ENCODE measurements at regions not wholly inside any gene's neighbourhood (a gene's known extent, or its start where the extent isn't known, plus 50 kb on each side); places are given as distances from the start of the nearest gene placed in this dataset.

- Histone ChIP-seq H3K4me2 (ENCODE audit: low read length, poor library complexity, severe bottlenecking) (peak overlapping the region; percentile 63), H2AFZ (ENCODE audit: low read depth, low read length) (no peak overlapping the region), H4K91ac (ENCODE audit: low read length) (no peak overlapping the region), H2AK5ac (ENCODE audit: low read length, severe bottlenecking) (no peak overlapping the region), H3K9me3 (ENCODE audit: control insufficient read depth, low read length) (no peaks in the 10 kb centered on the region), H2BK120ac (ENCODE audit: low read depth, low read length) (no peak overlapping the region), H3K4ac (ENCODE audit: low read depth in 1 of 2, low read length in 2 of 2) (no peak overlapping the region), H3K4me3 (ENCODE audit: insufficient read depth in 1 of 2, low read depth in 1 of 2, low read length in 2 of 2) (no peak overlapping the region), H3K23ac (ENCODE audit: low read length in 2 of 2) (no peak overlapping the region), H3K14ac (ENCODE audit: low read length in 2 of 2) (no peak overlapping the region), H2BK15ac (ENCODE audit: low read depth, poor library complexity, severe bottlenecking) (no peak overlapping the region), H3K36me3 (ENCODE audit: control insufficient read depth in 1 of 2, insufficient read depth in 2 of 2, low read depth in 1 of 2, low read length in 2 of 2) (no peaks in the 10 kb centered on the region), H3K18ac (ENCODE audit: low read depth in 1 of 2, low read length in 2 of 2) (no peak overlapping the region), H3K79me1 (replicated peaks; ENCODE audit: low read length, poor library complexity, severe bottlenecking) (no peaks in the 10 kb centered on the region), H2BK5ac (ENCODE audit: low read depth, low read length, poor library complexity, severe bottlenecking) (no peak overlapping the region), H3K9ac (ENCODE audit: low read length) (no peak overlapping the region), H4K8ac (ENCODE audit: low read length) (no peak overlapping the region), H3K4me1 (ENCODE audit: control insufficient read depth, insufficient read depth, low read depth, low read length) (no peaks in the 10 kb centered on the region), H3K27ac (ENCODE audit: low read length, poor library complexity, severe bottlenecking) (peak overlapping the region; percentile 87), H3K27me3 (ENCODE audit: control insufficient read depth in 1 of 2, insufficient read depth in 1 of 2, low read length in 2 of 2) (no peaks in the 10 kb centered on the region), H2BK12ac (ENCODE audit: low read length in 2 of 2) (no peak overlapping the region)
- WGBS, result 49% methylated on average over 7 of the region's 8 CpGs
- DNase-seq, result peak; percentile 16
These were observed 1210.4 kb upstream of the ACVR2A start for GRCh38 chr2:146634230-146635097.

- no peak overlapping the region for H3K9ac ChIP-seq (ENCODE audit: low read length)
These were observed 1211.7 kb upstream of the ACVR2A start for GRCh38 chr2:146633159-146633558.

GRCh38 chr2:146632707-146633106, 1212.1 kb upstream of the ACVR2A start:
- Histone ChIP-seq H3K14ac (ENCODE audit: low read length in 2 of 2) (no peak overlapping the region), H2BK15ac (ENCODE audit: low read depth, poor library complexity, severe bottlenecking) (no peak overlapping the region), H2BK5ac (ENCODE audit: low read depth, low read length, poor library complexity, severe bottlenecking) (no peak overlapping the region), H2AK5ac (ENCODE audit: low read length, severe bottlenecking) (peak overlapping the region; percentile 15), H3K4ac (ENCODE audit: low read depth in 1 of 2, low read length in 2 of 2) (no peak overlapping the region), H4K91ac (ENCODE audit: low read length) (no peak overlapping the region), H3K9ac (ENCODE audit: low read length) (no peak overlapping the region), H2AFZ (ENCODE audit: low read depth, low read length) (no peak overlapping the region), H3K18ac (ENCODE audit: low read depth in 1 of 2, low read length in 2 of 2) (no peak overlapping the region), H3K23ac (ENCODE audit: low read length in 2 of 2) (no peak overlapping the region), H3K4me3 (ENCODE audit: insufficient read depth in 1 of 2, low read depth in 1 of 2, low read length in 2 of 2) (no peak overlapping the region), H3K4me1 (ENCODE audit: control insufficient read depth, insufficient read depth, low read depth, low read length) (no peaks in the 10 kb centered on the region), H2BK12ac (ENCODE audit: low read length in 2 of 2) (no peak overlapping the region), H3K27ac (ENCODE audit: low read length, poor library complexity, severe bottlenecking) (no peak overlapping the region), H3K79me1 (replicated peaks; ENCODE audit: low read length, poor library complexity, severe bottlenecking) (no peaks in the 10 kb centered on the region), H3K27me3 (ENCODE audit: control insufficient read depth in 1 of 2, insufficient read depth in 1 of 2, low read length in 2 of 2) (no peaks in the 10 kb centered on the region), H3K36me3 (ENCODE audit: control insufficient read depth in 1 of 2, insufficient read depth in 2 of 2, low read depth in 1 of 2, low read length in 2 of 2) (no peaks in the 10 kb centered on the region), H3K9me3 (ENCODE audit: control insufficient read depth, low read length) (no peaks in the 10 kb centered on the region), H3K4me2 (ENCODE audit: low read length, poor library complexity, severe bottlenecking) (no peak overlapping the region), H2BK120ac (ENCODE audit: low read depth, low read length) (no peak overlapping the region), H4K8ac (ENCODE audit: low read length) (no peak overlapping the region)
- DNase-seq, result no peak
- no CpG with 5 or more reads among the region's 4 CpGs for WGBS

More at GRCh38 chr2:146633159-146633558, 1211.7 kb upstream of the ACVR2A start:
- Histone ChIP-seq H2BK12ac (ENCODE audit: low read length in 2 of 2) (no peak overlapping the region), H4K8ac (ENCODE audit: low read length) (no peak overlapping the region), H3K36me3 (ENCODE audit: control insufficient read depth in 1 of 2, insufficient read depth in 2 of 2, low read depth in 1 of 2, low read length in 2 of 2) (no peaks in the 10 kb centered on the region), H3K4me2 (ENCODE audit: low read length, poor library complexity, severe bottlenecking) (no peak overlapping the region), H2AK5ac (ENCODE audit: low read length, severe bottlenecking) (no peak overlapping the region), H3K9me3 (ENCODE audit: control insufficient read depth, low read length) (no peaks in the 10 kb centered on the region), H4K91ac (ENCODE audit: low read length) (no peak overlapping the region), H3K27ac (ENCODE audit: low read length, poor library complexity, severe bottlenecking) (no peak overlapping the region), H3K18ac (ENCODE audit: low read depth in 1 of 2, low read length in 2 of 2) (no peak overlapping the region), H3K4me1 (ENCODE audit: control insufficient read depth, insufficient read depth, low read depth, low read length) (no peaks in the 10 kb centered on the region), H2BK5ac (ENCODE audit: low read depth, low read length, poor library complexity, severe bottlenecking) (no peak overlapping the region), H3K23ac (ENCODE audit: low read length in 2 of 2) (no peak overlapping the region), H3K79me1 (replicated peaks; ENCODE audit: low read length, poor library complexity, severe bottlenecking) (no peaks in the 10 kb centered on the region), H2BK120ac (ENCODE audit: low read depth, low read length) (no peak overlapping the region), H2BK15ac (ENCODE audit: low read depth, poor library complexity, severe bottlenecking) (no peak overlapping the region), H3K4me3 (ENCODE audit: insufficient read depth in 1 of 2, low read depth in 1 of 2, low read length in 2 of 2) (no peak overlapping the region), H3K14ac (ENCODE audit: low read length in 2 of 2) (no peak overlapping the region), H3K4ac (ENCODE audit: low read depth in 1 of 2, low read length in 2 of 2) (no peak overlapping the region), H3K27me3 (ENCODE audit: control insufficient read depth in 1 of 2, insufficient read depth in 1 of 2, low read length in 2 of 2) (no peaks in the 10 kb centered on the region), H2AFZ (ENCODE audit: low read depth, low read length) (no peak overlapping the region)
- no peak for DNase-seq

- Histone ChIP-seq H2AFZ (ENCODE audit: low read depth, low read length) (no peak overlapping the region), H3K4me1 (ENCODE audit: control insufficient read depth, insufficient read depth, low read depth, low read length) (no peaks in the 10 kb centered on the region), H2BK120ac (ENCODE audit: low read depth, low read length) (no peak overlapping the region), H3K23ac (ENCODE audit: low read length in 2 of 2) (no peak overlapping the region), H4K8ac (ENCODE audit: low read length) (no peak overlapping the region), H3K27ac (ENCODE audit: low read length, poor library complexity, severe bottlenecking) (peak overlapping the region; percentile 2), H3K36me3 (ENCODE audit: control insufficient read depth in 1 of 2, insufficient read depth in 2 of 2, low read depth in 1 of 2, low read length in 2 of 2) (no peaks in the 10 kb centered on the region), H2BK5ac (ENCODE audit: low read depth, low read length, poor library complexity, severe bottlenecking) (no peak overlapping the region), H2BK15ac (ENCODE audit: low read depth, poor library complexity, severe bottlenecking) (no peak overlapping the region), H2AK5ac (ENCODE audit: low read length, severe bottlenecking) (no peak overlapping the region), H3K18ac (ENCODE audit: low read depth in 1 of 2, low read length in 2 of 2) (no peak overlapping the region), H3K9ac (ENCODE audit: low read length) (no peak overlapping the region), H2BK12ac (ENCODE audit: low read length in 2 of 2) (no peak overlapping the region), H4K91ac (ENCODE audit: low read length) (no peak overlapping the region), H3K4me2 (ENCODE audit: low read length, poor library complexity, severe bottlenecking) (no peak overlapping the region), H3K4ac (ENCODE audit: low read depth in 1 of 2, low read length in 2 of 2) (no peak overlapping the region), H3K4me3 (ENCODE audit: insufficient read depth in 1 of 2, low read depth in 1 of 2, low read length in 2 of 2) (no peak overlapping the region), H3K14ac (ENCODE audit: low read length in 2 of 2) (no peak overlapping the region), H3K27me3 (ENCODE audit: control insufficient read depth in 1 of 2, insufficient read depth in 1 of 2, low read length in 2 of 2) (no peaks in the 10 kb centered on the region), H3K79me1 (replicated peaks; ENCODE audit: low read length, poor library complexity, severe bottlenecking) (no peaks in the 10 kb centered on the region), H3K9me3 (ENCODE audit: control insufficient read depth, low read length) (no peaks in the 10 kb centered on the region)
- no peak for DNase-seq
- WGBS, result 87% methylated on average over 2 of the region's 3 CpGs
These were observed 1220.2 kb upstream of the ACVR2A start for GRCh38 chr2:146624430-146625160.
